HG03025 (cell line): ENCODE measurements at regions not wholly inside any gene's neighbourhood (a gene's known extent, or its start where the extent isn't known, plus 50 kb on each side); places are given as distances from the start of the nearest gene placed in this dataset.

Source experiments
- ATAC-seq: cut with Tn5 transposase; IDR thresholded peaks from one replicate; pipeline ENCODE4 v1.9.1; 2021; ENCODE audit warnings: mild to moderate bottlenecking, moderate library complexity; ENCODE audit not compliant: unreplicated experiment, low FRiP score

DNA sequence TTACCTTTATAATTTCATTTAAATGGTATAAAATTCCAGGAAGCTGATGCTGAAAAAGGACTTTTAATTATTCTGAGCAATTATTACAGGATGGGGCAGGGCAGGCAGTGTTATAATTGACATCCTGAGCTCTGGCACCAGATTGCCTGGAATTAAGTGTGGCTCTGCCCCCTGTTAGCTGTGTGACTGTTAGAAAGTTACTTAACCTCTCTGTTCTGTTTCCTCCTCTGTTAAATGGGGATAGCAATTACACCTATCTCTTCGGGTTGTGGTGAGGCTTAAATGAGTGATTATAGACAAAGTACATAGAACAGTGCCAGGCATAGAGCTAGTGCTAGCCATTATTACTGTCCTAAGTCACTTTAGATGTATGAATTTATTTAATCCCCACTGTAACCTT, 327.3 kb downstream of the SMAD2 start:
- no peak for ATAC-seq

DNA sequence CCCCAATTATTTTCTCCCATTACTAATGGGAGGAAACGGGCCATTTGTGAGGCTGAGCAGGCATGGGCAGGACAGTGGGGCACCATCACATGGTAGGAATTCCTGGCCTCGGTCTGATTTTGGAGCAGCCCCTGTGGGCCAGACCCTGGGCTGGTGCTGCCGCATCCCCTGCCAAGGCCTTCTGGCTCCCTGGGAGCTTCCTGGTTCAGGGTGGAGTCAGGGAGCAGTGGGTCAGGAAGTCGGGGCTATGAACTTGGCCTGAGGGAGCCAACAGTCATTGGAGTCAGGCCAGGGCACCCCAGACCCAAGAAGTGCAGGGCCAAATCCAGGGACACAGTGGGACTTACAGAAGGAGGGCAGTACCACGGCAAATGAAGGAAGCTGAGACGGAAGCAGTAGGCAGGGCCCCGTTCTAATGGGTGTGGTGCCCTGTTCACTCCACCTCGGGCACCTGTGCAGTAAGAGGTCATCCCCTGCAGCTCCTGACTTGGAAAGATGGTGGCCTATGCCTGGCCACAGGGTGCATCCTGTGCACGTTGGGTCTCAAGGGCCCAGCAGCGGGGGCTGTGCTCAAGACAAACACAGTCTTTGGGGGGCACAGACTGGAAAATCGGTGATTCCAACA, 328.1 kb downstream of the SMAD2 start:
- no peak for ATAC-seq

DNA sequence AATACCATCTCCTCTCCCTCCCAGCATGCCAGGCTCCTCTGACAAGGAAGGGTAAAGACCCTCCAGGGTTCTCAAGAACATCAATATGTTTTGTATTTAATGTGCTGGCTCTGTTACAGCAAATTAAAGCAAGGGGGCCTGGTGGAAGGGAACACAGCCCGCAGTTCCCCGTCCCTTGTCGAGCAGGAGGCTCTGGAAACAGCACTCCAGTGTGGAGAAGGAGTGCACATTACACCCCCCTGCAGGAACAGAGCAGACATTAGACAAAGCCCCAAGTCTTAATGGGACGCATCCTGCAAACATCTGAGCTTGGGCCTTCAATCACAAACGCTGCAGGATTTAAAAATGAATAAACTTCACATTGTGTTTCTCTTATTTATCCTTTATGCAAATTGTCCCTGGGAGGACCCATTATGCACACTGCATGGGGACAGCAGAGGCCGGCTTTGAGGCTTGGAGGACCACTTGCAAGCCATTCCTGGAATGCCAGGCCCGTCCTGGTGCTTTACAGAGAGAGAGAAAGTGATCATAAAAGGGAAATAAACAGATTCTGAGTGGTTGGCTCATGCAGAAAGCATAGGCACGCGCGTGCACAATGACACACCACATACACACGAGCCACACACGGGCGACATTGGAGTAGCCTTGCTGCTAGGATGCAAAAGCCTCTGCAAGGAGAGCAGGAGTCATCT, 328.7 kb downstream of the SMAD2 start:
- ATAC-seq = no peak

- ATAC-seq = no peak
Measured at GRCh38 chr18:47595831-47596501, 334.5 kb downstream of the SMAD2 start.

- no peak for ATAC-seq
Measured at GRCh38 chr18:47594621-47595086, 335.8 kb downstream of the SMAD2 start.

- no peak for ATAC-seq
Measured at GRCh38 chr18:47593744-47594472, 336.6 kb downstream of the SMAD2 start.

- no peak for ATAC-seq
Measured at GRCh38 chr18:47591429-47591828, 339.0 kb downstream of the SMAD2 start.

- ATAC-seq = no peak
Measured at GRCh38 chr18:47587587-47587986, 336.1 kb upstream of the SKOR2 start.

DNA sequence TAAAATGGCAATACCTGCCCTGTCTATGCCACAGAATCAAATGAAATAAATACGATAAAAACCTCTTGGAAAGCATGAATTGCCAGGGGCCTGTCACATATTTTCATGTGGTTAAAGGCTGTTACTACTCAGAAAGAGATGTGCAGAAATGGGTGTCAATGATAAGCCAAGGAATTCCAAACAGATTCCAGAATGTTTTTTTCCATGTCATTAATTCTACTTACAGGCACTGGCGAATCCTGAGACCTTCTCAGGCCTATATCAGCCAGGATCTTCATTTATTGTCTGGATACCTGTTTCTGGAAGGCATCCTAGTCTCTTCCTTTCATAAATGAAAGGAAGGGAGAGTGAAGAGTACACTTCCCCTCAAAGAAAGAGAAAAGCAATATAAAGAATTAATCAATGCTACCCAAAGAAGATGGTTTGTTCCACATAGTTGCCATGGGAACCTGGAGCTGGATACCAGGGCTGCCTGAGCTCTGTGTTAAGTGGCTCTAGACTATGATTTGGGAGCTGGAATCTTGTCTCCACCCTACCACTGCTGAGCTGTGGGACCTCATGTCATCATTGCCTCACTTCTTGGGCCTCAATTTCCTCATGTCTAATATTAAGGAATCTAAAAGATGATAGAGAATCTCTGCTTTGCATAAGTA, 335.1 kb upstream of the SKOR2 start:
- no peak for ATAC-seq

DNA sequence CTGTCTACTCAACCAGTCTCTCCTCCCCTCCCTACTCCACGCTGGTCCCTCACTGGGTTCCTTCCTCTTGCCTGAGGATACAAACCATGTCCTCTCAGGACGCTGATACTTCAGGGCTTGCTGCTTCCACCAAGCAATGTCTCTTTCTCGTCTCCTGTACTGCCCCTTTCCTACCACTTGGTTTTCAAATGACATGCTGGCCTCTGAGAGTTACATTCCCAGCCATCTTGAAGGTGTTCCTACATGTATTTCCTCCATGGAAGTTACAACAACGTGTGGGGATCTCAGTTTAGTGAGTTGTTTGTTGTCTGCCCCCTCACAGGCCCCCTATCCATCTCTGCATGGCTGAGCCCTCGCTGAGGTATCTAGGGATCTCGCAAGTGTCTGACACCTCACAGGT, 334.5 kb upstream of the SKOR2 start:
- no peak for ATAC-seq

DNA sequence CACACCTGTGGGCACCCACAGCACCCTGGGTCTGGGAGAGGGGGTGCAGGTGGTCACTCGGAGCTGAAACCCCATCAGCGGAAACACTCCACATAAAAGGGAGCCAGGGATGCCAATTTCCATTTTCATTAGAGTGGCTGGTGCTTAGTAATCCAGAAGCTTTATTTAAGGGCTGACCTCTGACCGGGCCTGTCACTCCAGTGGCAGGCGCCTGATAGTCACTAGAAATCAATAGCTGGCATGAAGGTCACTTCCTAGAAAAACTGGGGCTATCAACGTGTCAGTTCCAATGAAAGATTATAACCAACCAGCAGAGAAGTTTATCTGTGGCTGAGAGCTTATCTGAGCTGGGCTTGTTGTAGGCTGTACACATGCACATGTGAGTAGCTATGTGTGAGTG, 333.7 kb upstream of the SKOR2 start:
- no peak for ATAC-seq

DNA sequence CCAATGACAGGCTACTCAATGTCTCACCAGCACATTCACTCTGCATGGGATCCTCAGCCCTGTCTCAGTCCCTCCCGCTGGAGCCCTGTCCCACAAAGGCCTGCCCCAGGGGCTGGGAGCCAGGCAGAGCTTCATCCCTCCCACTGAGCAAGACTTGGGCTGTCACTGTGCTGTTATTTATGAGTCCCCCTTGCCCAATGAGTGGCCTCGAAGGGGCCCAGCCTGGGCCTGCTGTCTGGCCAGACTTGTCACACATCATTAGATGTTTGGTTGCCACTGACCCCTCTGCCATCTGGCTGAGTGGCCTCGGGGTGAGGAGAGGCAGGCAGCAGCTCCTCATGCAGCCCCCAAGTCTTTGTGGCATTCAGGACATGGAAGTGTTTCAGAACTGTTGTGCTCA, 330.6 kb upstream of the SKOR2 start:
- no peak for ATAC-seq

GRCh38 chr18:47577520-47577919, 326.1 kb upstream of the SKOR2 start:
- no peak for ATAC-seq

GRCh38 chr18:47574966-47575365, 323.5 kb upstream of the SKOR2 start:
- ATAC-seq = no peak

DNA sequence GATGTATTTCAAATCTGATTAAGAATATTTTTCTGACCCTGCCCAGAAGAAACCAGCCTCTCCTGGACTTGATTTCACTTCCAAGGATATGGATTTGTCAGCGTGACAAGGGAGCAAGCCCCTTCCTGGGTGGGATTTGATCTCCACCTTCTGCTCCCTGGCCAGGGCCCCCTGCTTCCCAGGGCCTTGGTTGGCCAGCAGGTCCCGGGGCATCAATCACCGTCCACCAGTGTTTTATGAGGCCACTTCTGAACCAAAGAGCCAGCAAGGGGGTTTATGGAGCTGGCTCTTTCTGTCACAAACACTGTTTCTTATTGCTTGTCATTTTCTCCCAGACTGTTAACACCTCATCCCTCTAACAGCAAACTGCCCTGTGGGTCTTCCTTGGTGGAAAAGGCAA, 320.5 kb upstream of the SKOR2 start:
- no peak for ATAC-seq

GRCh38 chr18:47566809-47567208, 315.3 kb upstream of the SKOR2 start:
- no peak for ATAC-seq

GRCh38 chr18:47560723-47561715, 309.6 kb upstream of the SKOR2 start:
- no peak for ATAC-seq

DNA sequence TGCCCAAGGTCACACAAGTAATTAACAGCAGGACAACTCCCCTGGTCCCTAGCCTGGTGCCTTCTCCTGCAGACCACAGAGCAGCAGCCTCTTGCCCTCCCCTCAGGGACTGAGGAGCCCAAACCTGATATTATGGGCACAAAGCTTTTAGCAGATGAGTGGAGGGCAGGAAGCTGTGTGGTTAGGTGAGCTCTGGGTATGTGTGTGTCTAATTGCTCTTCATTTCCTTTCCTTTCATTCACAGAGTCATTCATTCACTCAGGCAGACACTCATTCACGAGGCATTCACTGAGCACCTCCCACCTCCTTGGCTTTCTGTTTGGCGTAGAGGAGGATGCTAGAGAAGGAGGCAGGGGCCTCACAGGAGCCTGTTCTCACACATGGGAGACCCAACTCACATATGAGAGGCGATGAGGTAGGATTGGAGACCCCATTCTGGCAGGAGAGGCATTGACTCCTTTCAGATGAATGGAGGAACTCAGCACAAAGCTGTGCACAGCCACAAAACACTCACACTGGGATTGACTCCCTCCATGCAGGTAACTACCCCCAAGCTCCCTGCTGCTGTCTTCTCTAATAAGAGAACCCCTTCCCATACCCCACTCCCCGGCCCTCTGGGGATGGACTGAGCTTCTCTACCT, 306.8 kb upstream of the SKOR2 start:
- no peak for ATAC-seq

DNA sequence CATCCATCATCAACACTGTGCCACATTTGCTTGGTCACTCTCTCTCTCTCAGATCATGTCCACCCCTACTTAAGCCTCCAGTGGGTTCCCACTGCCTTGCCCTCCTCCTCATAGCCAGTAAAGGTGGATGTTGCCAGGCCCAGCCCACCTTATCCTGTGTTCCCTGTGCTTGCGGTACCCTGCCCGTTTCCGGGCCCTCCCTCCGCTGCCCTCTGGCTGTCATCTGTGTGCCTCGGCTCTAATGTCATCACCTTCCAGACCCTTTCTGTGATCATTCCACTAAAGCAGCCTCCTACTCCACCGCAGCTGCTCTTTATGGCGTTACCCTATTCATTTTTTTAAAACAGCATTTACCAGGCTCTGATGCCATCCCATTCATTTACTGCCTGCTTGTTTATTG, 305.7 kb upstream of the SKOR2 start:
- ATAC-seq = no peak
